Activated B cell treated with CpG ODN at 0.5 μM for 24 hours (primary cell): ENCODE measurements at regions not wholly inside any gene's neighbourhood (a gene's known extent, or its start where the extent isn't known, plus 50 kb on each side); places are given as distances from the start of the nearest gene placed in this dataset.

Source experiments
- ATAC-seq: fragments of 200-7000 bp; cut with Tn5 transposase; one replicate; pipeline ENCODE4 v1.10.0; 2021; ENCODE audit warnings: low read depth, mild to moderate bottlenecking, moderate library complexity
- CTCF ChIA-PET: fragments of 350-600 bp; sonication (Branson Sonifier 250); formaldehyde crosslinking; loops from one replicate; lab custom pipeline; 2021; ENCODE audit warnings: antibody characterized with exemption; lab: Charles Lee
- POLR2A ChIA-PET: fragments of 350-600 bp; sonication (Branson Sonifier 250); formaldehyde crosslinking; loops from one replicate; lab custom pipeline; 2021; ENCODE audit warnings: antibody characterized with exemption; lab: Charles Lee
- DNase-seq: peaks from one replicate; pipeline ENCODE4 v3.0.0; 2022
- H3K27ac Mint-ChIP-seq: one replicate; pipeline ENCODE4 v1.8.0; 2020; ENCODE audit warnings: mixed read lengths
- H3K27me3 Mint-ChIP-seq: one replicate; pipeline ENCODE4 v1.8.0; 2021; ENCODE audit warnings: mixed read lengths
- H3K36me3 Mint-ChIP-seq: one replicate; pipeline ENCODE4 v1.8.0; 2021; ENCODE audit warnings: low read depth, mixed read lengths
- H3K4me1 Mint-ChIP-seq: one replicate; pipeline ENCODE4 v1.8.0; 2021; ENCODE audit warnings: mixed read lengths
- H3K4me3 Mint-ChIP-seq: one replicate; pipeline ENCODE4 v1.8.0; 2020; ENCODE audit warnings: mild to moderate bottlenecking, mixed read lengths
- H3K9me3 Mint-ChIP-seq: one replicate; pipeline ENCODE4 v1.8.0; 2020; ENCODE audit warnings: mixed read lengths
- CTCF ChIP-seq: fragments of 200-600 bp; IDR thresholded peaks from one replicate; pipeline ENCODE4 v1.8.0; 2022; ENCODE audit warnings: antibody characterized with exemption, mild to moderate bottlenecking
- intact Hi-C: fragments of 100-400 bp; cut with micrococcal nuclease; formaldehyde crosslinking; loops from one replicate; pipeline ENCODE4 v1.15.1; 2024

GRCh38 chr7:20561466-20561865 lies 54.0 kb upstream of the ABCB5 start:
- Mint-ChIP-seq H3K9me3 (no peaks in the 10 kb centered on the region), H3K4me1 (no peaks in the 10 kb centered on the region), H3K4me3 (no peak overlapping the region), H3K27ac (no peak overlapping the region), H3K27me3 (peaks cover 5% of the 10 kb centered on the region), H3K36me3 (no peaks in the 10 kb centered on the region)
- DNase-seq (no peak), ATAC-seq (no peak)
- no peak for TF ChIP-seq CTCF
- CTCF ChIA-PET, result no interaction called here
- intact Hi-C loops, result no loop called here
- POLR2A ChIA-PET, result no interaction called here

DNA sequence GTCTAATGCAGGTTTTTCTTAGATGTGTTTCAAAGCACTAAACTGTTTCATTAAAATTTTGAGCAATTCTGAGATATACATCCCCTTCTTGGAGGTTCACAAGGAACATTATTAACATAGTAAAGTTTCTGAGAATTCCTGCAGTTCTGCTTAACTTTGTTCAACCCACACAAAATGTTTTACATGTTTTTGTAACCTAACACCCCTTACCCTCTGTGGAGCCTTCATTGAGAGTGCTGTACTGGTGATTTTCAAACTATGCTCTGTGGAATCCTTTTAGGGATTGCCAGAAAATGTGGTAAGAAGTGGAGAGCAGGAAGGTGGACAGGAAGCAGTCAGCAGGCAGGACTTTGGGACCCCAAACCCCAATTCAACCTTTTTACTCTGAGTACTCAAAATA lies 53.6 kb upstream of the ABCB5 start:
- Mint-ChIP-seq H3K36me3 (no peaks in the 10 kb centered on the region), H3K4me1 (no peaks in the 10 kb centered on the region), H3K9me3 (no peaks in the 10 kb centered on the region), H3K4me3 (no peak overlapping the region), H3K27ac (no peak overlapping the region), H3K27me3 (peaks cover 5% of the 10 kb centered on the region)
- ChIA-PET POLR2A (no interaction called here), CTCF (no interaction called here)
- DNase-seq (no peak), ATAC-seq (no peak)
- TF ChIP-seq CTCF, result no peak
- intact Hi-C loops, result no loop called here

DNA sequence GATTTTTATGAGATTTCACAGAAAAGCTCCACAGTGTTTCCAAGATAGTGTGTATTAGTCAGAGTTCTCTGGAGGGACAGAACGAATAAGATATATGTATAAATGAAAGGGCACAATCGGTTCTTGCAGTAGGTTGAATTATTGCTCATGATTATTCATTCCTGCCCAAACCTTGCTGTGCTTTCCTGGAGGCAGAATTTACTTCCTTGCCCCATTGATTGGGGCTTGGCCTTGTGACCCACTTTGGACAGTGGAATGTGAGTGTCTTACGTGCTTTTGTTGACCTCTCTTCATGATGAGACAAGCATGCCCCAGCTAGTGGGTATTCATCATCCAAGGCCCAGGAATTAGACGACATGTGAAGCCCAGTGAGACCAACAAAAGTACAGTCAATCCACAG lies 53.0 kb upstream of the ABCB5 start:
- ATAC-seq, result no peak
- ChIA-PET POLR2A (no interaction called here), CTCF (no interaction called here)
- no peaks in the 10 kb centered on the region for H3K4me1 Mint-ChIP-seq
- intact Hi-C loops, result no loop called here
- no peak for DNase-seq
- peaks cover 6% of the 10 kb centered on the region for H3K27me3 Mint-ChIP-seq
- no peak overlapping the region for H3K4me3 Mint-ChIP-seq
- H3K27ac Mint-ChIP-seq, result no peak overlapping the region
- TF ChIP-seq CTCF, result no peak
- no peaks in the 10 kb centered on the region for H3K9me3 Mint-ChIP-seq
- no peaks in the 10 kb centered on the region for H3K36me3 Mint-ChIP-seq
